ENCODE measurements at regions not wholly inside any gene's neighbourhood (a gene's known extent, or its start where the extent isn't known, plus 50 kb on each side); places are given as distances from the start of the nearest gene placed in this dataset.

GRCh38 chr4:119746951-119747350 is 118.3 kb upstream of the PDE5A start:
- TF ChIP-seq CTCF (IDR thresholded peaks at IDR 0.05), result no peak
- DNase-seq (no peak), ATAC-seq (no peak)
- intact Hi-C loops (cut with DNase I, micrococcal nuclease), result no loop called here
- no peaks in the 10 kb centered on the region for H3K4me1 ChIP-seq (ENCODE audit: low read depth)
- H3K9me3 ChIP-seq, result no peaks in the 10 kb centered on the region
- H3K4me3 ChIP-seq, result no peak overlapping the region
- H3K36me3 ChIP-seq (ENCODE audit: low read depth), result no peaks in the 10 kb centered on the region

- ATAC-seq (no peak), DNase-seq (no peak)
- no peaks in the 10 kb centered on the region for H3K4me1 ChIP-seq (ENCODE audit: low read depth)
- H3K36me3 ChIP-seq (ENCODE audit: low read depth), result no peaks in the 10 kb centered on the region
- no peak overlapping the region for H3K4me3 ChIP-seq
- no peaks in the 10 kb centered on the region for H3K9me3 ChIP-seq
- no peak for TF ChIP-seq CTCF (IDR thresholded peaks at IDR 0.05)
- intact Hi-C loops (cut with DNase I, micrococcal nuclease), result no loop called here
These were observed 116.7 kb upstream of the PDE5A start for GRCh38 chr4:119745351-119745750.

GRCh38 chr4:119744580-119744979 is 116.0 kb upstream of the PDE5A start:
- Histone ChIP-seq H3K36me3 (ENCODE audit: low read depth) (no peaks in the 10 kb centered on the region), H3K9me3 (no peaks in the 10 kb centered on the region), H3K4me3 (no peak overlapping the region), H3K4me1 (ENCODE audit: low read depth) (no peaks in the 10 kb centered on the region)
- intact Hi-C loops (cut with DNase I, micrococcal nuclease), result no loop called here
- no peak for TF ChIP-seq CTCF (IDR thresholded peaks at IDR 0.05)
- no peak for ATAC-seq
- DNase-seq, result no peak

- intact Hi-C loops (cut with DNase I, micrococcal nuclease), result no loop called here
- H3K9me3 ChIP-seq, result no peaks in the 10 kb centered on the region
- DNase-seq (no peak), ATAC-seq (no peak)
- no peaks in the 10 kb centered on the region for H3K4me1 ChIP-seq (ENCODE audit: low read depth)
- H3K36me3 ChIP-seq (ENCODE audit: low read depth), result no peaks in the 10 kb centered on the region
- TF ChIP-seq CTCF (IDR thresholded peaks at IDR 0.05), result no peak
- H3K4me3 ChIP-seq, result no peak overlapping the region
These were observed 115.0 kb upstream of the PDE5A start for GRCh38 chr4:119743644-119744043.

- Histone ChIP-seq H3K4me3 (no peak overlapping the region), H3K9me3 (no peaks in the 10 kb centered on the region), H3K36me3 (ENCODE audit: low read depth) (no peaks in the 10 kb centered on the region), H3K4me1 (ENCODE audit: low read depth) (no peaks in the 10 kb centered on the region)
- no peak for TF ChIP-seq CTCF (IDR thresholded peaks at IDR 0.05)
- DNase-seq (no peak), ATAC-seq (no peak)
- intact Hi-C loops (cut with DNase I, micrococcal nuclease), result no loop called here
These were observed 111.2 kb upstream of the PDE5A start for GRCh38 chr4:119739796-119740195.

GRCh38 chr4:119738901-119739300 is 110.3 kb upstream of the PDE5A start:
- Histone ChIP-seq H3K4me1 (ENCODE audit: low read depth) (no peaks in the 10 kb centered on the region), H3K36me3 (ENCODE audit: low read depth) (no peaks in the 10 kb centered on the region), H3K9me3 (no peaks in the 10 kb centered on the region), H3K4me3 (no peak overlapping the region)
- no peak for DNase-seq
- intact Hi-C loops (cut with DNase I, micrococcal nuclease), result no loop called here
- ATAC-seq, result no peak
- TF ChIP-seq CTCF (IDR thresholded peaks at IDR 0.05), result no peak

All from mucosa of descending colon (tissue), 3 donors.